ENCODE measurements at regions not wholly inside any gene's neighbourhood (a gene's known extent, or its start where the extent isn't known, plus 50 kb on each side); places are given as distances from the start of the nearest gene placed in this dataset.

DNA sequence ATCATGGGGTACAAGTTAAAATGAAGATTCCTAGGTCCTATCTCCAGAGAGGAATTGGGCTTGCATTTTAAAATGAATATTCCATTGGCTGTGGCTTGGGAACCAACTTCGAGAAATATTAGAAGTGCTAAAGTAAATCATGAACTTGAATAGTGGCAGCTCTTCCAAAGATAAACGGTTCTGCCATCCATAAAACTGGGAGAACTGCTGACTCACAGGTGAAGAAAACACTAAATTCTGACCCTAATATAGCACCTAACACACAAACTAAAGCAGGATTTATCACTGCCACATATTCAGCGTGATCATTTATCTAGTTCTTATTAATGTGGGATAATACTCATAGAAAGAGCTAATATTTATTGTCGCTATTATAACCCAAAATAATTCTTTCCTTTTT, 508.1 kb upstream of the ID4 start:
- TF ChIP-seq, protein P1, sequence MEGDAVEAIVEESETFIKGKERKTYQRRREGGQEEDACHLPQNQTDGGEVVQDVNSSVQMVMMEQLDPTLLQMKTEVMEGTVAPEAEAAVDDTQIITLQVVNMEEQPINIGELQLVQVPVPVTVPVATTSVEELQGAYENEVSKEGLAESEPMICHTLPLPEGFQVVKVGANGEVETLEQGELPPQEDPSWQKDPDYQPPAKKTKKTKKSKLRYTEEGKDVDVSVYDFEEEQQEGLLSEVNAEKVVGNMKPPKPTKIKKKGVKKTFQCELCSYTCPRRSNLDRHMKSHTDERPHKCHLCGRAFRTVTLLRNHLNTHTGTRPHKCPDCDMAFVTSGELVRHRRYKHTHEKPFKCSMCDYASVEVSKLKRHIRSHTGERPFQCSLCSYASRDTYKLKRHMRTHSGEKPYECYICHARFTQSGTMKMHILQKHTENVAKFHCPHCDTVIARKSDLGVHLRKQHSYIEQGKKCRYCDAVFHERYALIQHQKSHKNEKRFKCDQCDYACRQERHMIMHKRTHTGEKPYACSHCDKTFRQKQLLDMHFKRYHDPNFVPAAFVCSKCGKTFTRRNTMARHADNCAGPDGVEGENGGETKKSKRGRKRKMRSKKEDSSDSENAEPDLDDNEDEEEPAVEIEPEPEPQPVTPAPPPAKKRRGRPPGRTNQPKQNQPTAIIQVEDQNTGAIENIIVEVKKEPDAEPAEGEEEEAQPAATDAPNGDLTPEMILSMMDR (conservative IDR thresholded peaks at IDR 0.05; ENCODE audit: low read length): no peak
- no peak overlapping the region for H3K4me3 ChIP-seq (ENCODE audit: low read length)
- DNase-seq (ENCODE audit: low read depth): no peak

DNA sequence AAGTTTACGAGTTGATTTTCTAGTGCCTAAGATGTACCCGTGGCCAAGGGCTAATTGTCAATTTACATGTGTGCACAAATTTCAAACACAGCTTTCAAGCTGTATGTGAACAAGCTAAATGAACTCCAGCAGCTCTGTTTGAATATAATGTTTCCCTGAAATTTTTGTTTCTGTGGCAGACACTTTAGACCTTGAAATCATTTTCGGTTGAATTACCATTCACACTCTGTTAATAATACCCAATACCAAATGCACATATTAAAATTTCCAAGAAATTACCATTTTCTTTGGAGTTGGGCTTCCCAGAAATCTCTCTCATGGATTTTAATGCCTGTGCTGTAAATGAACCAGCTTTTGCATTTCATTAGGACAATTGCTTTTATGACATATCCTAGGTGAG, 506.1 kb upstream of the ID4 start:
- DNase-seq (ENCODE audit: low read depth): no peak
- TF ChIP-seq, protein P1 (conservative IDR thresholded peaks at IDR 0.05; ENCODE audit: low read length): no peak

DNA sequence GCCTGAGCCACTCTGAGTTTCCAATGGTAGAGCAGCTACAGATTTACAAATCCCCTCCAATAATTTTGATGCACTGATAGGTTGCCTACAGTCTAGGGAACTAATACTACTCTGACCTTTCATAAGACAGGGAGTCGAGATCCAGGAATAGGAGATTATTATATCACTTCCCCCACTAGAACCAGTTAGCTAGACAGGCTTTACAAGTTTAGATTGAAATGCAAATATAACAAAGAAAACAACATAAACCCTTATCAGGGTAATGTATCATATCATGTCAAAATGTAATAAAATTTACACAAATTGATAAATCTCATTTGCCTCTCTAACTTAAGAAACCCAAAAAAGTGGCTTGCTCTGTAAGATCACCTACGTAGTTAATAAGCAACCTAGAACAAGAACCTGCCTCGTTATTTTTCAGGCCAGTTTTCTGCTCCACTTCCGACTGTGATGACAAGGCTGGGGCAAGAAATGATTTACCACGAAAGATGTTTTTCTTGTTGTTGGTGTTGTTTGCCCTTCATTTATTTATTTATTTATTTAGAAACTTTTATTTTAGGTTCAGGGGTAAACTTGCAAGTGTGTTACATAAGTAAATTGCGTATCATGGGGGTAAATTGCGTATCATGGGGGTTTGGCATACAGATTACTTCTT, 504.2 kb upstream of the ID4 start:
- H3K4me3 ChIP-seq (ENCODE audit: low read length): no peak overlapping the region
- DNase-seq (ENCODE audit: low read depth): no peak
- TF ChIP-seq, protein P1 (conservative IDR thresholded peaks at IDR 0.05; ENCODE audit: low read length): no peak

More for the DNA sequence above, 506.1 kb upstream of the ID4 start:
- no peak overlapping the region for H3K4me3 ChIP-seq (ENCODE audit: low read length)

DNA sequence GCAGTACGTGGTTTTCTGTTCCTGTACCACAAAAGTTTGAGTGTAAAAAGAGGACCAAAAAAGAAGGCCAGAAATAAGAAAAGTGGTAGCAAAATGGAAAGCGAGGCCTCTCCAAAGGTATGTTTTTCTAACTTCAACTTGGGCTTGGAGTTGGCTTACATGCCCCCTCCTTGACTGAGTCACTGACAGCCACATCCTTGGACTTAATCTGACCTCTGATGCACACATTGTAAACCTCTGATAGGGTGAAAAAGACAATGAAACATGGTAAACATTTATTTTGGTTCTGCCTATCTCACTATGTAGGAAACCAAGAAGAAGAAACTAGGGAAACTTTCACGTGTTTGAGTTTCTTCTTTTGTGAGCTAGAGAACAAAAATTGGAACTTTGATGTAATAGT, 503.2 kb upstream of the ID4 start:
- DNase-seq (ENCODE audit: low read depth): no peak

DNA sequence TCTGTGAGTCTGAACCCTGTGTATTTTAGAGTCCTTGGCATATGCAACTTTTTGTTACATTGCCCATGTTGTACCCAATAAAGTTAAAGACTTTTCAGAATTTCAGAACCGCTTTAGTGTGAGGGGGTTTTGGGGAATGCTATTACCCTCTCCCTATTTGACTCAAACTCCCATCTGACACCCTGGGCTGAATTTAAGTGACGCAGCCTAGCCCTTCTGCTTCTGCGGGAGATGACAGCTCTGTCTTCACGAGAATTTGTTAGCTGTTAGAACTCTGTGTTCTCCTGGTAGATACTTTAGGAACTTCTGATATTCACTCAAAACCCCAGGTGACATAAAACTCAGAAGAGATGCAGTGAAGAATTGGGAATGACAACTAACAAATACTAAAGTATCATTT, 500.6 kb upstream of the ID4 start:
- TF ChIP-seq, protein P1 (conservative IDR thresholded peaks at IDR 0.05; ENCODE audit: low read length): no peak
- DNase-seq (ENCODE audit: low read depth): no peak
- H3K4me3 ChIP-seq (ENCODE audit: low read length): no peak overlapping the region

More for the DNA sequence above, 503.2 kb upstream of the ID4 start:
- no peak overlapping the region for H3K4me3 ChIP-seq (ENCODE audit: low read length)
- TF ChIP-seq, protein P1 (conservative IDR thresholded peaks at IDR 0.05; ENCODE audit: low read length): no peak

DNA sequence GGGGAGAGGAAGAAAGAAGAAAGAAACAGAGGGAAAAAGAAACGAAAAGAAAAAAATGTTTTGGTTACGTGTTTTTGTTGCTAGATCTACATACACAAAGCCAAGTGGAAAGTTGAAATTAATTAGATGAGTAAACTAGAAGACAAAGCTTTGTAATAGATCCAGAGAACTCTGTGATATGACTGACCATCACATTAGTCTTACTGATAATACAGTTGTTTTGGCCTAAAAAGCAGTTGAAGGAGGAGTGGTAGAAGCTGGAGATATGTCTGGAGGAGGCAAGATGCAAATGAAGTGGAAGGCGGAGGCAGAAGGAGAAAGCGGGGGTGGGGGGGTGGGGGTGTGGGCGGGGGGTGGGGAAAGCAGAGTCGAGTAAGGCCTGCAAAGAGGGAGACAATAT, 500.1 kb upstream of the ID4 start:
- DNase-seq (ENCODE audit: low read depth): no peak
- TF ChIP-seq, protein P1 (conservative IDR thresholded peaks at IDR 0.05; ENCODE audit: low read length): no peak

DNA sequence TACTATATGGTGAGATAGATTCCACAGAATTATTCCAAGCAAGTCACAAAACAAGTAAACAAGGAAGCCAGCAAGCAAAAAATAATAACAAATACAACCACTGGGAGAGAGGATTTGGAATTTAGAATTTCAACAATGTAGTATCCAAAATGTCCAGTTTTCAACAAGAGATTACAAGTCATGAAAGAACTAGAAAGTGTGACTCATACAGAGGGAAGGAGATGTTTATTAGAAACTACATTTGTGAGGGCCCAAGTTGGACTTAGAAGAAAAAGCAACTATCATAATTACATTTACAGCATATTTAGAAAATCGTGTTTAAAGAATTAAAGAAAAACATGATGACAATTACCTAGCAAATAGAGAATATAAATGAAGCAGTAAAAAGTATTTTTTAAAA, 494.6 kb upstream of the ID4 start:
- no peak for DNase-seq (ENCODE audit: low read depth)
- H3K4me3 ChIP-seq (ENCODE audit: low read length): no peak overlapping the region
- TF ChIP-seq, protein P1 (conservative IDR thresholded peaks at IDR 0.05; ENCODE audit: low read length): no peak

More for the DNA sequence above, 500.1 kb upstream of the ID4 start:
- H3K4me3 ChIP-seq (ENCODE audit: low read length): no peak overlapping the region
